ENCODE measurements at regions not wholly inside any gene's neighbourhood (a gene's known extent, or its start where the extent isn't known, plus 50 kb on each side); places are given as distances from the start of the nearest gene placed in this dataset.

DNA sequence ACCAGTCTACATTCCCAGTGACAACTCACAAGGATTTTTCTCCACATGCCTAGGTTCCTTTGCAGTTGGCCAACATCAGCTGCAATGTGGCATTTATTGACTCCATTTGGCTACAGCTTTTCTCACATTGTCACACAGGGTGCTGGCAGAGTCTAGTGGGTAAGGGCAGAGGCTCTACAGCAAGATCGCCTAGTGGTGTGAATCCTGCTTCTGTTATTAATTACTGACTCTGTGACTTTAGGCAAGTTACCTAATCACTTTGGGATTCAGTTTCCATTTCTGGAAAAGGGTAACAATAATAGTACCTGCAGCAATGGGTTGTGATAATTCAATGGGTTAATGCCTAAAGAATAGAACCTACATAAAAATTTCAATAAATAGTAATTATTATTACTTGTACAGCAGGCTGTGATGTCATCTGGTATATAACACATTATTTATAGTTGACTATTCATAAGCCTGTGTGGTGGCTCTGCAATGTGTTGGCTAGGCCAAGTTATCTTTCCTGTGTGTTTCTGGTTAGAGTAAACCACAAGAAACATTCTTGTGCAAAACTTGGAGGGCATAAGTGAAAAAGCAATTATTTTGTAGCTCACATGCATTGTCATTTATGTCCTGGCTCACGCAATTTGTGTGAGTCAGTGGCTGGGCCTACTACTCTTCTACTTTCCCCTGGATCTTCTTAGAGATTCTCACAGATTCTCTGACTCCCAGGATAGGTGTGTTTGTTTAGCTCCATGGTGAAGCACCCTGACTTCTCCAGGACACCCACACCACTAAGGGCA lies 59.5 kb downstream of the PTGS2 start:
- FAIRE-seq = no peak

DNA sequence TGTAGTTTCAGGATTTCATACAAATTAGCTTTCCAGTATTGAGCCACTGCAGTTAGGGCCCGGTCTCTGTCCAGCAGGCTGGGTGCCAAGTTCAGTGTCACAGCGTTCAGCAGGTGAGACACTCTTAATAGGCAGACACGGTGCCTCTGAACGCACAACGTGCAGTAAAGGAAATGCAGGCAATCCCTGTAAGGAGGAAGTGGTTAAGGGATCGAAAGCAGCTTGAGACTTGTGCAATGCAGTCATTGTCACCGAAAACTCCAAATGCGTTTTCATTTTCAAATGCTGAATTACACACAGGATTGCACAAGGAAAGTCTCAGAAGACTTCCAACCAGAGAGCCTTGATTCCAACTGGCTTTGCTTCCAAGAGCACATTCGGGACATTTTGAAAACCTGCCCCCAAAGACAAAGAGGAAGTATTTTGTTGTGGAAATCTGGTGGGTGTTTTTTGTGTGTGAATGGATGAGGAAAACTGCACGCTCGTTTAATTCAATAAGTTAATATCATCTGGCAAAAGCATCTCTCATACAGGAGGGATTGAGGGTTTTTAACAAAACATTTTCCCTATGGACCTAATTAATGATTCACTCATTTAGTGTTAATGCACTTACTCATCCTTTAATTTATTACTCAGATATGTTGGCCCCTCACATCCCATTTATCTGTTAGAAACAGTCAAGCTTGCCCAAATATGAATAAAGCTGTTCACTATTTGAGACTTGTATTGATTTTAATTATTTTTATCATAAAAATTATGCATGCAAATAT lies 61.6 kb downstream of the PTGS2 start:
- no peak for FAIRE-seq

GRCh38 chr1:186617926-186618325 lies 62.3 kb downstream of the PTGS2 start:
- no peak for FAIRE-seq

GRCh38 chr1:186616511-186616910 lies 63.7 kb downstream of the PTGS2 start:
- FAIRE-seq = no peak

DNA sequence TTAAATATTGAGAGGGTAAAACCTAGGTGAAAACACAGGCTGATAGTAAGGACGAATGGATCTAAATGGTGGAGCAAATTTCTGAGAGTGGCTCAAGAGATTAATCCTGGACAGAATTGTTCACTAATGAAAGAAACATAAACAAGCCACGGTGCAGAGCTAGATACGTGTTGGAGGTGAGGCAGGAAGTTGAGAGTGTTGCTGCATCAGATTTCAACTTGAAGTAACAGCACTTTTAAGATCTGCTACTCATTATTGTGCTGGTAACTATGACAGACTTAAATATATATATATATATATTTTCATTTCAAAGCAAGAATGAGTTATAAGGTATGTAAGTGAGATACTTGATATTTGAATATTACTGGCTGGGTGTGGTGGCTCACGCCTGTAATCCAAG lies 64.9 kb downstream of the PTGS2 start:
- no peak for FAIRE-seq

DNA sequence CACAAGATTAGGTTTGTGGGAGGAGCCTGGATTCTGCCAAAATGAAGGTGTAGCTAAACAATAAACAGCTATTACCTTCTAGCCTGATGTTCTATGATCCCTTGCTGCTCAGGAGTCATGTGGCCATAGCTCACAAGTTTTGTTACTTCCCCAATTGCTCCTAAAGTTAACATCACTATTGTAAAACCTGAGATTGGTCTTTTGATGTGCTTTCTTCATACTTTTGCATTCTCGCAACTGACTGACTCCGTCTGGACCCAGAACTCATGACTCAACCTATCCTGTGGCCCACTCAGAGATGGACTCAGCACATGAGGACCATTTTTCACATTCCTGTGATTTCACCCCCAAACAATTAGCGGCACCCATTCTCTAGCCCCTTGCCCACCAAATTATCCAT lies 69.1 kb downstream of the PTGS2 start:
- FAIRE-seq = no peak

DNA sequence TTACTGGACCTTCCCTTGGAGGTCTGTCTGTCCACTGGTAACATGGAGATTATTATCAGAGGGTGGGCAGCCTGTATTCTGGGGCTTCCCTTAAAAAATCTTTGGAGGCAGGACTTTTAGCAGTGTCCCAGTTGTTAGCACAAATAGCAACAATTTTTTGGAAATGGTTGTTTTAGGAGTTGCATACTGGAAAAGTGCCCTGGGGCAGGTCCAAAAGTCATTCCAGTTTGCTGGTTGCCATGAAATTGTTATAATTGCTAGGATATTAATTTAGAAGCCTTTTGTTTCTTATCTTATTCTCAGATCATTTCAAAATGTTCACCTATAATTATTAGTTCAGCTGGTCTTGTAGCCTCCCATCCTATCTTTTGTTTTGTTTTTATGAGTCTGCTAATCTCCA lies 71.0 kb downstream of the PTGS2 start:
- no peak for FAIRE-seq

GRCh38 chr1:186605762-186606350 lies 74.4 kb downstream of the PTGS2 start:
- no peak for FAIRE-seq

DNA sequence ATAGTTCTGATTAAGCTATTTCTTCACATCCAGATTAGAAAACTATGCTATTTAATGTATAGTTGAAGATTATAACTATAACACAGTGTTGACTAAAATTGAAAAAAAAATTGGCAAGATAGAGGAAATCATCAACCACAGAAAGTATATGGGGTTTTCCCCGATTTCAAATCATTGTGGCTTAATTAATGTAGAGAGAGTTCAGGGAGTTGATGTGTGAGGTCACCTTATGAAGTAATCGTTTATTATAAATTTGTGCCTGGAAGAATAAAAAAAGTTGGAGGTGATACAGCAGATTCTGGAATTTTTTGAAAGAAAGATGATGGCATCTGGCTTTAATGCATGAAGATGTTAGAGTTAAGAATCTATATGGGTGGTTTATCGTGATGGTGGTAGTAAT lies 84.3 kb downstream of the PTGS2 start:
- no peak for FAIRE-seq

DNA sequence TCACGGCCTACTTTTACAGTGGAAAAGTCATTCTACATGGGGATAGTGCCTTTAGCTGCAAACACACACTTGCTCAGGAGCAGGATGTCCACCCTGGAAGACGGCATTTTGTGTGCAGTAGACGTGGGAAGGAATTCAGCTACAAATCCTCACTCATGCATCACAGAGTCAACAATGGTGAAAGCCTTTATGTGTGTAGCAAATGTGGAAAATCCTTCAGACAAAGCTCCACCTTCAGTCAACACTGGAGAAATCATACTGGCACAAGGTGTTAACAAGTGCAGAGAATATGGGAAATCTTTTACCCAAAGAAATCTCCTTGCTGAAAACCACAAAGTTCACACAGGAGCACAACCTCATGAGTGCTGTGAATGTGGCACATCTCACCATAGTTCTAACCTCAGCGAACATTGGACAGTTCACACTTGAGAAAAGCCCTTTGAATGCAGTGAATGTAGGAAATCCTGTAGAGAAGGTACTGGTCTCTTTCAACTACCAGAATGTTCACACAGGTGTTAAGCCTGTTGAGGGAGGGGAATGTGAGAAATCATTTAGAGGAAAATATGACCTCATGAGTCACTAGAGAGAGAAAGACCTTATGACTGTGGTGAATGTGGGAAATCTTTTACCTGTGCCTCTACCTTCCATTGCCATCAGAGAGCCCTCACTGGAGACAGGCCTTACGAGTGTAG lies 101.8 kb downstream of the PTGS2 start:
- no peak for FAIRE-seq

- no peak for FAIRE-seq
These were observed 102.6 kb downstream of the PTGS2 start for GRCh38 chr1:186577633-186578032.

GRCh38 chr1:186577216-186577615 lies 103.0 kb downstream of the PTGS2 start:
- no peak for FAIRE-seq

- FAIRE-seq = no peak
These were observed 104.9 kb downstream of the PTGS2 start for GRCh38 chr1:186575348-186575747.

GRCh38 chr1:186574926-186575325 lies 105.3 kb downstream of the PTGS2 start:
- FAIRE-seq = peak; percentile 95

- FAIRE-seq = no peak
These were observed 107.7 kb downstream of the PTGS2 start for GRCh38 chr1:186572509-186572908.

DNA sequence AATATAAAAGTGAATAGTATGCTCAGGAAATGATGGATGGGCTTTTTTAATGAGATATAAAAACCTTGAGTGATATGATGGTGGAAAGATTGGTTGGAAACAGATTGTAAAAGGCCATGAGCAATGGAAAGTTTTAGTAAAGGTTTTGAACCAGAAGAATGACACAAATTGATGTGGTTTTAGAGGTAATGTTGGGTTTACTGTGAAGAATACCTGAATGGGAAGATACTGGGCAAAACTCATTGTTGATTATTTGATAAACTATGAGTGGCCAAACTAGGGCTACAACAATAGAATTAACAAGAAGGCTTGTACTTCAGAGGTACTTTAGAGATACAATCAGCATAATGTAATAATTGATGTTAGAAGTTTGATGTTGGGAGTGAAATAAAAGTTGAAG lies 108.5 kb downstream of the PTGS2 start:
- no peak for FAIRE-seq

- no peak for FAIRE-seq
These were observed 108.9 kb upstream of the PDC start for GRCh38 chr1:186569856-186570255.

GRCh38 chr1:186568221-186568620 lies 107.3 kb upstream of the PDC start:
- FAIRE-seq = no peak

- no peak for FAIRE-seq
These were observed 105.4 kb upstream of the PDC start for GRCh38 chr1:186566140-186566855.

DNA sequence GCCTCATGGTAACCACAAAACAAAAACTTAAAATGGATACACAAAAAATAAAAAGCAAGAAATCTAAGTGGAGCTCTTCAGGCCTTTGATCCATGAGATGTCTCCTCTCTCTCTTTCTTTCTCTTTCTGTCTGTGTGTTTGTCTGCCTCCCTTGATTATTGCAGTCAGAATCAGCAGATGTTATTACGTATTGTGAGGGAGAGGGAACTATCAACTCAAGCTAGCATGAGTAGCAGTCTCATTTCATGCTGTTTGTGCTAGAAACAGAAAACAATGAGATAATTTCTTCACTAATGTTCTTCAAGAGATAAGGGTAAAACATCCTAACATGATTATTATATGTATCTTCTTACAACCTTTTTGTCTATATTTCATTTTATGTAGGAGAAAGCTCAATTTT lies 103.7 kb upstream of the PDC start:
- no peak for FAIRE-seq

DNA sequence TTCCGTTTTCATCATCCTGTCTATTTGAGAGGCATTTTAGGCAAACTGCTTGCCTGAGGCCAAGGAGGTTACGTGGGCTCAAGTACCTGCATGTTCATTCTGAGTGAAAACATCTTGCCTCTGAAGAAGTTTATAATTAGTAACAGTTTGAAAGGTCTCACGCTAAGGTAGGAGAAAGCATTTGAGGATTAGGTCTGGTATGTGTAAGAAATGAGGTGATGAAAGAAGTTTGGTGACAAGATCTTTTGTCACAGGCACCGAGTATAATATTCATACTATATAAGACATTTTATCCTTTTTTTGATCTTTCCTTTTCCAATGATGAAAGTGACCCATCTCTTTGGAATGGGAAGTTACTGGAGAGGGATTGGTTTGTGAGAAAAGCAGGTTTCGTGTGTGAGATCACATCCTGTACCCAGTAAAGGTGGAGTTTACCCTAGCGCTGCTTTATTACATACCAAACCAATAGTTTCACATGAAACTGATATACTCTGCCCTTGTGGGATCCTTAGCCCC lies 98.7 kb upstream of the PDC start:
- no peak for FAIRE-seq

GRCh38 chr1:186557147-186557777 lies 96.3 kb upstream of the PDC start:
- no peak for FAIRE-seq
